ENCODE measurements at regions not wholly inside any gene's neighbourhood (a gene's known extent, or its start where the extent isn't known, plus 50 kb on each side); places are given as distances from the start of the nearest gene placed in this dataset.

- TF ChIP-seq ZBED4 (CRISPR knock-in tag; IDR thresholded peaks at IDR 0.05; ENCODE audit: borderline replicate concordance) (no peak), ZNF646 (CRISPR knock-in tag; IDR thresholded peaks at IDR 0.05) (no peak)
These were observed 182.2 kb downstream of the GLI2 start (continued) for GRCh38 chr2:120917886-120918285.

All from HepG2 (cell line).